ENCODE measurements at regions not wholly inside any gene's neighbourhood (a gene's known extent, or its start where the extent isn't known, plus 50 kb on each side); places are given as distances from the start of the nearest gene placed in this dataset.

- TF ChIP-seq ZNF518A (tag by site-specific recombination; conservative IDR thresholded peaks at IDR 0.05; ENCODE audit: low read depth) (no peak), PRDM1 (tag by site-specific recombination; IDR thresholded peaks at IDR 0.05) (peak; percentile 86), ZNF404 (tag by site-specific recombination; IDR thresholded peaks at IDR 0.05) (no peak), SCRT2 (tag by site-specific recombination; IDR thresholded peaks at IDR 0.05) (no peak), OSR2 (tag by site-specific recombination; IDR thresholded peaks at IDR 0.05) (no peak), FEZF1 (tag by site-specific recombination; IDR thresholded peaks at IDR 0.05) (0 out of 2 replicates have a peak, but pooled peaks have one; percentile 4), ZBTB44 (tag by site-specific recombination; IDR thresholded peaks at IDR 0.05) (no peak), ZBTB7A (tag by site-specific recombination; IDR thresholded peaks at IDR 0.05; ENCODE audit: low read depth) (no peak), TRIM28 (IDR thresholded peaks at IDR 0.05; ENCODE audit: borderline replicate concordance, low read length) (peak; percentile 67), ZNF561 (tag by site-specific recombination; IDR thresholded peaks at IDR 0.05; ENCODE audit: borderline replicate concordance) (peak; percentile 88; the same call in 1 of the 2 replicates), ZNF423 (tag by site-specific recombination; IDR thresholded peaks at IDR 0.05) (no peak), ZNF610 (tag by site-specific recombination; IDR thresholded peaks at IDR 0.05; ENCODE audit: borderline replicate concordance) (no peak), ZIC2 (tag by site-specific recombination; IDR thresholded peaks at IDR 0.05) (no peak), YY2 (tag by site-specific recombination; IDR thresholded peaks at IDR 0.05) (no peak), ZNF654 (tag by site-specific recombination; IDR thresholded peaks at IDR 0.05; ENCODE audit: low read depth) (peak; percentile 91), SETDB1 (IDR thresholded peaks at IDR 0.05; ENCODE audit: insufficient read length, low read length) (no peak), PATZ1 (tag by site-specific recombination; IDR thresholded peaks at IDR 0.05) (no peak)
These were observed 135.4 kb downstream of the PROX1 start (continued) for GRCh38 chr1:214123061-214123784.

- H3K4me1 ChIP-seq (ENCODE audit: control insufficient read depth, insufficient read depth, low read length), result peaks cover 6% of the 10 kb centered on the region; the same call in 1 of the 2 replicates
- H3K36me3 ChIP-seq (ENCODE audit: control insufficient read depth in 2 of 2, insufficient read depth in 1 of 2, low read length in 2 of 2), result no peaks in the 10 kb centered on the region
- H3K4me3 ChIP-seq (ENCODE audit: low read depth, low read length), result no peak overlapping the region
- TF ChIP-seq ZNF112 (tag by site-specific recombination; IDR thresholded peaks at IDR 0.05), result no peak
- no peak for TF ChIP-seq KLF10 (tag by site-specific recombination; IDR thresholded peaks at IDR 0.05)
- no peak for TF ChIP-seq KLF17 (tag by site-specific recombination; IDR thresholded peaks at IDR 0.05)
- TF ChIP-seq HOXD13 (CRISPR knock-in tag; IDR thresholded peaks at IDR 0.05; ENCODE audit: borderline replicate concordance), result no peak
- TF ChIP-seq ZNF184 (tag by site-specific recombination; IDR thresholded peaks at IDR 0.05), result no peak
- TF ChIP-seq ZNF426 (tag by site-specific recombination; IDR thresholded peaks at IDR 0.05), result no peak
- no peak for TF ChIP-seq ZBTB26 (tag by site-specific recombination; optimal IDR thresholded peaks at IDR 0.05)
- CTCF ChIA-PET, result interaction anchor here (0.6 to 2.5 kb wide), 6 partner anchors 90 to 1000 kb away, joined by 3 to 8 read pairs (median 4); no protein-coding TSS in a partner anchor
- H3K9me3 ChIP-seq (ENCODE audit: control insufficient read depth, insufficient read depth, low read depth, low read length), result no peaks in the 10 kb centered on the region
- POLR2A ChIA-PET, result no interaction called here
- no peak overlapping the region for H3K27ac ChIP-seq (ENCODE audit: extremely low read depth, low read depth, low read length)
These were observed 136.6 kb downstream of the PROX1 start for GRCh38 chr1:214124281-214124805.

All from HEK293 (cell line).